Endothelial cell of umbilical vein (primary cell): ENCODE measurements at regions not wholly inside any gene's neighbourhood (a gene's known extent, or its start where the extent isn't known, plus 50 kb on each side); places are given as distances from the start of the nearest gene placed in this dataset.

Experiments used
- CTCF ChIP-seq, 2 donors: IDR thresholded peaks; 1 replicate in 1 of 2; 2 replicates in 1 of 2; pipeline ENCODE4 v1.5.1; 2011; ENCODE audit warnings: low read length in 2 of 2, mild to moderate bottlenecking in 2 of 2, moderate library complexity in 2 of 2, control low read depth in 1 of 2, inconsistent platforms in 1 of 2, low read depth in 1 of 2; ENCODE audit not compliant: insufficient read depth in 1 of 2; ENCODE audit errors: extremely low read depth in 1 of 2
- EZH2 ChIP-seq: IDR thresholded peaks from 2 replicates; pipeline ENCODE4 v1.6.1; 2012; ENCODE audit warnings: borderline replicate concordance, low read depth, mild to moderate bottlenecking, moderate library complexity, low read length, inconsistent platforms; ENCODE audit not compliant: severe bottlenecking
- FOS ChIP-seq: IDR thresholded peaks from 2 replicates; pipeline ENCODE4 v1.6.1; 2011; ENCODE audit warnings: mild to moderate bottlenecking, low read length, moderate library complexity, borderline replicate concordance; ENCODE audit not compliant: insufficient read depth
- GATA2 ChIP-seq: IDR thresholded peaks from 2 replicates; pipeline ENCODE4 v1.7.0; 2011; ENCODE audit warnings: low read depth, mild to moderate bottlenecking, moderate library complexity, mixed read lengths, low read length; ENCODE audit not compliant: insufficient read length, insufficient read depth
- JUN ChIP-seq: IDR thresholded peaks from 2 replicates; pipeline ENCODE4 v1.6.1; 2011; ENCODE audit warnings: borderline replicate concordance, low read depth; ENCODE audit not compliant: insufficient read length, insufficient read depth
- MYC ChIP-seq: IDR thresholded peaks from one replicate; pipeline ENCODE4 v1.6.1; 2011; ENCODE audit warnings: mild to moderate bottlenecking, low read depth, low read length
- POLR2A ChIP-seq: IDR thresholded peaks from 2 replicates; pipeline ENCODE4 v1.6.1; 2012; ENCODE audit warnings: low read depth, mild to moderate bottlenecking, control low read depth, low read length
- POLR2AphosphoS5 ChIP-seq: IDR thresholded peaks from 2 replicates; pipeline ENCODE4 v1.6.1; 2012; ENCODE audit warnings: low read depth, mild to moderate bottlenecking, control low read depth, low read length, moderate library complexity; ENCODE audit not compliant: insufficient read depth
- TF ChIP-seq, protein P1 (sequence below): IDR thresholded peaks from 2 replicates; pipeline ENCODE4 v1.6.1; 2011; ENCODE audit not compliant: insufficient read depth, insufficient read length

- TF ChIP-seq CTCF (IDR thresholded peaks at IDR 0.05; ENCODE audit: extremely low read depth in 1 of 2, insufficient read depth in 1 of 2, low read depth in 1 of 2, low read length in 2 of 2) (no peak), POLR2AphosphoS5 (peak; percentile 37), MYC (no peak), EZH2 (no peak), POLR2A (no peak), JUN (peak; percentile 91), FOS (peak; percentile 81), GATA2 (peak; percentile 84)
- TF ChIP-seq, protein P1, sequence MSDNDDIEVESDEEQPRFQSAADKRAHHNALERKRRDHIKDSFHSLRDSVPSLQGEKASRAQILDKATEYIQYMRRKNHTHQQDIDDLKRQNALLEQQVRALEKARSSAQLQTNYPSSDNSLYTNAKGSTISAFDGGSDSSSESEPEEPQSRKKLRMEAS: no peak
Observed at GRCh38 chr13:106348075-106348840, 187.2 kb downstream of the EFNB2 start.
